Spleen (tissue), 7 donors: ENCODE measurements at regions not wholly inside any gene's neighbourhood (a gene's known extent, or its start where the extent isn't known, plus 50 kb on each side); places are given as distances from the start of the nearest gene placed in this dataset.
"Not testable (repeated sequence)": the region's sequence is repeated elsewhere in the genome, so short reads cannot be mapped to it uniquely, and the experiment has no call there.

ENCODE experiments used
- CTCF ChIP-seq, 11 experiments: fragments of 200-600 bp in 7 of 11; fragments of 450-650 bp in 4 of 11; sonication (generic) in 4 of 11; IDR thresholded peaks in 8 of 11; conservative IDR thresholded peaks in 3 of 11; 1 replicate in 7 of 11; 2 replicates in 4 of 11; pipeline versions ENCODE4 v1.4.0 to v1.8.0; 2016 to 2021; ENCODE audit warnings: antibody characterized with exemption in 11 of 11, inconsistent platforms in 4 of 11, mild to moderate bottlenecking in 1 of 11
- POLR2AphosphoS5 ChIP-seq, 3 donors: sonication (generic); formaldehyde crosslinking; IDR thresholded peaks; one replicate each; pipeline ENCODE4 v1.5.1; 2017; ENCODE audit warnings: antibody characterized with exemption in 3 of 3
- donor health status: DM: no; HTN: no; CAD: no; lungs with moderate emphysema.
- donor health status: DM: no; HTN: no; CAD: no.
- donor health status: DM: no; HTN: no; CAD: no.

GRCh38 chr1:243951207-243951606 lies 99.9 kb upstream of the ZBTB18 start:
- TF ChIP-seq CTCF (IDR thresholded peaks at IDR 0.05 in 8 of 11, conservative IDR thresholded peaks at IDR 0.05 in 3 of 11); POLR2AphosphoS5 (IDR thresholded peaks at IDR 0.05): not testable (repeated sequence)
